ENCODE measurements at regions not wholly inside any gene's neighbourhood (a gene's known extent, or its start where the extent isn't known, plus 50 kb on each side); places are given as distances from the start of the nearest gene placed in this dataset.
A peak's percentile ranks its signal among the peaks of the same experiment; 100 is the strongest.

DNA sequence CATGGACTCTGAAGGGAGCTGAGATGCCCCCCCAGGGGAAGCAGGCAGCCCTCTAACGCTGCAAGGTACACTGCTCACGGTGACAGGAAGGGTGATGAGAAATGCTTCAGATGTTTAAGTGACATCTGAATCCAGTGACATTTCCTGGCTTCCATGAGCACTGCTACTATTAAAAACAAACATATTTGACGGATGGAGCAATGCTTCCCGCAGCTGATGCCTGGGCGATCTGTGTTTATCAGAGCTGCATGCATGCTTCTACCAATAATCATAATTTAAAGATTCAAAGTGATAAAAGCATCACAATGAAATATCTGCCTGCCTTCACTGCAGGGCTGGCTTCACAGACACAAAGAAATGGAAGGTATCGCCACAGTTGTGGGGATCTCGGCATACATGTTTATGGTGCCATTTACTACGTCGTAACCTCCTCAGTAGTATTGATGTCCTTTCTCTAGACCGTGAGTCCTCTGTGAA, 66.1 kb upstream of the AOAH start:
- H3K27ac Mint-ChIP-seq: no peak overlapping the region
- H3K36me3 Mint-ChIP-seq: no peaks in the 10 kb centered on the region
- H3K4me1 Mint-ChIP-seq (ENCODE audit: unreplicated experiment): peaks cover 15% of the 10 kb centered on the region
- TF ChIP-seq, protein P1, sequence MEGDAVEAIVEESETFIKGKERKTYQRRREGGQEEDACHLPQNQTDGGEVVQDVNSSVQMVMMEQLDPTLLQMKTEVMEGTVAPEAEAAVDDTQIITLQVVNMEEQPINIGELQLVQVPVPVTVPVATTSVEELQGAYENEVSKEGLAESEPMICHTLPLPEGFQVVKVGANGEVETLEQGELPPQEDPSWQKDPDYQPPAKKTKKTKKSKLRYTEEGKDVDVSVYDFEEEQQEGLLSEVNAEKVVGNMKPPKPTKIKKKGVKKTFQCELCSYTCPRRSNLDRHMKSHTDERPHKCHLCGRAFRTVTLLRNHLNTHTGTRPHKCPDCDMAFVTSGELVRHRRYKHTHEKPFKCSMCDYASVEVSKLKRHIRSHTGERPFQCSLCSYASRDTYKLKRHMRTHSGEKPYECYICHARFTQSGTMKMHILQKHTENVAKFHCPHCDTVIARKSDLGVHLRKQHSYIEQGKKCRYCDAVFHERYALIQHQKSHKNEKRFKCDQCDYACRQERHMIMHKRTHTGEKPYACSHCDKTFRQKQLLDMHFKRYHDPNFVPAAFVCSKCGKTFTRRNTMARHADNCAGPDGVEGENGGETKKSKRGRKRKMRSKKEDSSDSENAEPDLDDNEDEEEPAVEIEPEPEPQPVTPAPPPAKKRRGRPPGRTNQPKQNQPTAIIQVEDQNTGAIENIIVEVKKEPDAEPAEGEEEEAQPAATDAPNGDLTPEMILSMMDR (conservative IDR thresholded peaks at IDR 0.05): no peak
- no peaks in the 10 kb centered on the region for H3K9me3 Mint-ChIP-seq
- H3K27me3 Mint-ChIP-seq: no peaks in the 10 kb centered on the region
- no peak for DNase-seq (ENCODE audit: extremely low spot score, unreplicated experiment)
- no peak overlapping the region for H3K4me3 Mint-ChIP-seq

DNA sequence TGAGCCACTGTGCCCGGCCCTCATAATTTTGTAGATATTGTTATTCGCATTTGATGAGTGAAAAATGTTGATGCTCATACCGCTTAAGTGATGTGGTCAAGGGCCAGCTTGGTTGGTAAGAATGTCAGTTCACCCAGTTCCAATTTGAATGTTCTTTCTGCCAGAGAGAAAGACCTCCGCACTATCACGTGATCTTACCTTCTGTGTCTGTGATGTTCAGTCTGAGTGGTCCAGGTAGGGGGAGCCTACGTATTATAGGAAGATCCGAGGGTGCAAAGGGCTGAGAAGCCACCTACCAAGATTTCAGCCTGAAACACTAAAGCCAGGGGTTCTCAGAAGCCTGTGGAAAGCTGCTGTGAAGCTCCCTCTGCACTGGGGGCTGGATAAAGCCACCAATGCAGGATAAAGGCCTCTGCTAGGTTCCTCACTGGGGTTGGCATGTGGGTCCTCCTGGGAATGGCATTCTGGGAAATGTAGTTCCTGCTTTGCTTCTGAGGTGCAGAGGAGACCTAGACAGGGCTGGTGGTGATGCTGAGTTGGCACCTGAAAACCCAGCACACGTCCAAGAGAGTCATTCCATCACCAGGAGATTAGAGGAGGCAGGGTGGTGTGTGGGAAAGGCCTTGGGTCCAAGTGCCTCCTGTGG, 64.7 kb upstream of the AOAH start:
- Mint-ChIP-seq H3K4me1 (ENCODE audit: unreplicated experiment) (peaks cover 18% of the 10 kb centered on the region), H3K4me3 (no peak overlapping the region), H3K9me3 (no peaks in the 10 kb centered on the region), H3K27ac (no peak overlapping the region), H3K36me3 (no peaks in the 10 kb centered on the region), H3K27me3 (no peaks in the 10 kb centered on the region)
- TF ChIP-seq, protein P1 (conservative IDR thresholded peaks at IDR 0.05): no peak
- DNase-seq (ENCODE audit: extremely low spot score, unreplicated experiment): no peak

DNA sequence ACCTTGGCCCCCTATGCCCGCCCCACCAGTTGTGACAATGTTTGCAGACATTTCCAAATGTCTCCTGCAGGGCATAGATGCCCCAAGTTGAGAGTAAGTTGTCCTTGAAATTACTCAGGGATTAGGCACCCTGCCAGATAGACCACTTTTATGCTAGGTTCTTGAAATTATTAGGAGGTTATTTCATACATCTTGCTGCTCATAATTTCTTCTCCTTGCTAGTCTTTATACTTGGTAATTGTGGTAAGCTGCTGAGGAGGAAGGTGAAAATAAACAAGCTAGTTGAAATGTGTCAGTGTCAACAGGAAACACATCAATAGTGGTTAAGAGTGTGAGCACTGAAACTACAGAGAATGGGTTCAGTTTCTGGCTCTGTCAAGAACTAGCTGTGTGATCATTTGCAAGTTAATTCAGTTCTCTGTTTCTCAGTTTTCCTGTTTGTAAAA, 63.7 kb upstream of the AOAH start:
- no peak for DNase-seq (ENCODE audit: extremely low spot score, unreplicated experiment)
- TF ChIP-seq, protein P1 (conservative IDR thresholded peaks at IDR 0.05): no peak
- H3K9me3 Mint-ChIP-seq: no peaks in the 10 kb centered on the region
- no peak overlapping the region for H3K27ac Mint-ChIP-seq
- H3K27me3 Mint-ChIP-seq: no peaks in the 10 kb centered on the region
- H3K36me3 Mint-ChIP-seq: no peaks in the 10 kb centered on the region
- peaks cover 18% of the 10 kb centered on the region for H3K4me1 Mint-ChIP-seq (ENCODE audit: unreplicated experiment)
- H3K4me3 Mint-ChIP-seq: no peak overlapping the region

GRCh38 chr7:36784991-36785940, 61.0 kb upstream of the AOAH start:
- no peaks in the 10 kb centered on the region for H3K27me3 Mint-ChIP-seq
- peaks cover 13% of the 10 kb centered on the region for H3K4me1 Mint-ChIP-seq (ENCODE audit: unreplicated experiment)

DNA sequence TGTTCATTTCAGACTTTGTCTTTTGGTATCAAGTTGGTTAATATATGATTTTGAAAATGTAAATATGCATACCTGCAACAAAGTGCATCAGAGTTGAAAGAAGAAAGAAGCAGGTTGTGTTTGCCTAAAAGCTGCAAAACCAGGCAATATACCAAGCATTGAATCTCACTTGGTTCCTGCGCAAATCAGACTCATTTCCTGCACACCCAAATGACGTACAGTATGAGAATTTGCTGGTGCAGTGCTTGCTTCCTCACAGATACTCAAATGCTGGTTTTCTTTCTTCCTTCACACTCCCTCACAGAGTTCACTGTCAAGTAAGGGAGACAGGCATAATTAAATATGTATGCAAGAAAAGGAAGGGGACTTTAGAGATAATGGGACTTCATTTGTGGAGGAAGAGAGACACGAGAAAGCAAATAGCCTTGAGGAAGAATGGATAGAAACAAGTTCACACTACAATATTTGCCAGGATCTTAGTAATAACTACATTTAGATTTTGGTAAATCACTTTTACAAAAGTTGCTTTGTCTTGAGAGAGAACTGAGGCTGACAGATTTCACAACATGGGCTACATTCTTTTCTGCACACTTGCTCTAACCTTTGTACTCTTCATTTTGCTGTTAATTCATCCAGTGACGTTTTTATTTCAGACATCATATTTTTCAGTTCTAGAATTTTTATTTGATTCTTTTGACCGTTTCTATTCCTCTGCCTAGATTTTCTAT, 56.9 kb upstream of the AOAH start:
- H3K36me3 Mint-ChIP-seq: no peaks in the 10 kb centered on the region
- no peak overlapping the region for H3K27ac Mint-ChIP-seq
- TF ChIP-seq, protein P1 (conservative IDR thresholded peaks at IDR 0.05): no peak
- H3K27me3 Mint-ChIP-seq: no peaks in the 10 kb centered on the region
- no peak overlapping the region for H3K4me3 Mint-ChIP-seq
- H3K4me1 Mint-ChIP-seq (ENCODE audit: unreplicated experiment): peaks cover 19% of the 10 kb centered on the region
- peaks cover 6% of the 10 kb centered on the region for H3K9me3 Mint-ChIP-seq
- DNase-seq (ENCODE audit: extremely low spot score, unreplicated experiment): no peak

More at GRCh38 chr7:36784991-36785940, 61.0 kb upstream of the AOAH start:
- DNase-seq (ENCODE audit: extremely low spot score, unreplicated experiment): no peak
- H3K27ac Mint-ChIP-seq: peak overlapping the region; percentile 24
- no peaks in the 10 kb centered on the region for H3K36me3 Mint-ChIP-seq
- H3K9me3 Mint-ChIP-seq: peaks cover 6% of the 10 kb centered on the region
- TF ChIP-seq, protein P1 (conservative IDR thresholded peaks at IDR 0.05): no peak
- no peak overlapping the region for H3K4me3 Mint-ChIP-seq

All from type B pancreatic cell (in vitro differentiated cells).